ENCODE measurements at regions not wholly inside any gene's neighbourhood (a gene's known extent, or its start where the extent isn't known, plus 50 kb on each side); places are given as distances from the start of the nearest gene placed in this dataset.
"Not testable (repeated sequence)": the region's sequence is repeated elsewhere in the genome, so short reads cannot be mapped to it uniquely, and the experiment has no call there.

GRCh38 chr9:39018107-39018506 lies 269.9 kb downstream of the CNTNAP3 start:
- DNase-seq (ENCODE audit: low spot score) = not testable (repeated sequence)

- not testable (repeated sequence) for DNase-seq (ENCODE audit: low spot score)
Measured at GRCh38 chr9:39015178-39015577, 272.8 kb downstream of the CNTNAP3 start.

GRCh38 chr9:39014805-39015123 lies 273.2 kb downstream of the CNTNAP3 start:
- not testable (repeated sequence) for DNase-seq (ENCODE audit: low spot score)

GRCh38 chr9:39014096-39014804 lies 273.7 kb downstream of the CNTNAP3 start:
- not testable (repeated sequence) for DNase-seq (ENCODE audit: low spot score)

GRCh38 chr9:39009743-39010142 lies 278.2 kb downstream of the CNTNAP3 start:
- DNase-seq (ENCODE audit: low spot score) = not testable (repeated sequence)

GRCh38 chr9:39009343-39009742 lies 278.6 kb downstream of the CNTNAP3 start:
- DNase-seq (ENCODE audit: low spot score) = not testable (repeated sequence)

- peak; percentile 63 for DNase-seq (ENCODE audit: low spot score)
Measured at GRCh38 chr9:39008907-39009306, 279.1 kb downstream of the CNTNAP3 start.

GRCh38 chr9:39005736-39006135 lies 282.2 kb downstream of the CNTNAP3 start:
- not testable (repeated sequence) for DNase-seq (ENCODE audit: low spot score)

GRCh38 chr9:39001085-39001593 lies 281.2 kb upstream of the FAM240B start:
- not testable (repeated sequence) for DNase-seq (ENCODE audit: low spot score)

GRCh38 chr9:38999277-38999676 lies 279.3 kb upstream of the FAM240B start:
- not testable (repeated sequence) for DNase-seq (ENCODE audit: low spot score)

GRCh38 chr9:38993690-38994089 lies 273.8 kb upstream of the FAM240B start:
- not testable (repeated sequence) for DNase-seq (ENCODE audit: low spot score)

- DNase-seq (ENCODE audit: low spot score) = not testable (repeated sequence)
Measured at GRCh38 chr9:38993156-38993555, 273.2 kb upstream of the FAM240B start.

- not testable (repeated sequence) for DNase-seq (ENCODE audit: low spot score)
Measured at GRCh38 chr9:38978734-38979133, 258.8 kb upstream of the FAM240B start.

GRCh38 chr9:38969480-38969879 lies 249.5 kb upstream of the FAM240B start:
- DNase-seq (ENCODE audit: low spot score) = not testable (repeated sequence)

GRCh38 chr9:38968651-38969374 lies 248.9 kb upstream of the FAM240B start:
- DNase-seq (ENCODE audit: low spot score) = not testable (repeated sequence)

- not testable (repeated sequence) for DNase-seq (ENCODE audit: low spot score)
Measured at GRCh38 chr9:38967866-38968265, 247.9 kb upstream of the FAM240B start.

- DNase-seq (ENCODE audit: low spot score) = not testable (repeated sequence)
Measured at GRCh38 chr9:38967285-38967684, 247.4 kb upstream of the FAM240B start.

GRCh38 chr9:38959812-38960211 lies 239.9 kb upstream of the FAM240B start:
- DNase-seq (ENCODE audit: low spot score) = not testable (repeated sequence)

GRCh38 chr9:38955837-38956236 lies 235.9 kb upstream of the FAM240B start:
- not testable (repeated sequence) for DNase-seq (ENCODE audit: low spot score)

- not testable (repeated sequence) for DNase-seq (ENCODE audit: low spot score)
Measured at GRCh38 chr9:38952715-38953341, 232.9 kb upstream of the FAM240B start.

GRCh38 chr9:38945929-38946570 lies 226.1 kb upstream of the FAM240B start:
- DNase-seq (ENCODE audit: low spot score) = not testable (repeated sequence)

All from mucosa of gallbladder (tissue), 1 donor.